Gastrocnemius medialis (tissue), 4 donors: ENCODE measurements at regions not wholly inside any gene's neighbourhood (a gene's known extent, or its start where the extent isn't known, plus 50 kb on each side); places are given as distances from the start of the nearest gene placed in this dataset.
"Not testable (repeated sequence)": the region's sequence is repeated elsewhere in the genome, so short reads cannot be mapped to it uniquely, and the experiment has no call there.

ENCODE experiments used
- ATAC-seq, 2 donors: fragments of 150-250 bp; one replicate each; pipeline ENCODE4 v1.9.1; 2016
- DNase-seq, 2 donors: peaks; one replicate each; pipeline ENCODE4 v3.0.0-alpha.2; 2019
- H3K27ac ChIP-seq, 4 donors: fragments of 200-600 bp; sonication (generic); 1 replicate in 1 of 4; 2 replicates in 3 of 4; pipeline ENCODE4 v1.5.1; 2016 to 2018; ENCODE audit warnings: mild to moderate bottlenecking in 2 of 4, moderate library complexity in 1 of 4
- H3K27me3 ChIP-seq, 3 donors: fragments of 200-600 bp; sonication (generic) in 2 of 3; 1 replicate in 1 of 3; 2 replicates in 2 of 3; pipeline versions ENCODE4 v1.5.1 to v1.6.0; 2016 to 2019; ENCODE audit warnings: mild to moderate bottlenecking in 1 of 3, moderate library complexity in 1 of 3
- H3K36me3 ChIP-seq, 2 donors: fragments of 200-600 bp; sonication (generic) in 1 of 2; one replicate each; pipeline ENCODE4 v1.5.1; 2017 to 2018
- H3K4me1 ChIP-seq, 2 donors: fragments of 200-600 bp; sonication (generic) in 1 of 2; one replicate each; pipeline ENCODE4 v1.5.1; 2016 to 2017; ENCODE audit warnings: mild to moderate bottlenecking in 2 of 2
- H3K4me3 ChIP-seq, 4 donors: fragments of 200-600 bp; sonication (generic) in 3 of 4; 1 replicate in 1 of 4; 2 replicates in 3 of 4; pipeline ENCODE4 v1.5.1; 2016 to 2019; ENCODE audit warnings: mild to moderate bottlenecking in 2 of 4
- H3K9me3 ChIP-seq, 3 donors: fragments of 200-600 bp; sonication (generic) in 2 of 3; 1 replicate in 1 of 3; 2 replicates in 2 of 3; pipeline ENCODE4 v1.5.1; 2016 to 2019
- CTCF ChIP-seq, 5 experiments: fragments of 450-650 bp in 3 of 5; fragments of 200-600 bp in 2 of 5; sonication (generic) in 2 of 5; IDR thresholded peaks in 4 of 5; conservative IDR thresholded peaks in 1 of 5; 1 replicate in 4 of 5; 2 replicates in 1 of 5; pipeline ENCODE4 v1.5.1; 2016 to 2019; ENCODE audit warnings: antibody characterized with exemption in 5 of 5, mild to moderate bottlenecking in 3 of 5, moderate library complexity in 3 of 5
- POLR2A ChIP-seq, 2 donors: fragments of 450-650 bp; IDR thresholded peaks; one replicate each; pipeline ENCODE4 v1.6.1; 2017; ENCODE audit warnings: antibody characterized with exemption in 2 of 2, mild to moderate bottlenecking in 2 of 2, moderate library complexity in 2 of 2
- in situ Hi-C, 4 donors: fragments of 200-750 bp; cut with MboI; loops; one replicate each; pipeline versions ENCODE4 v1.15.0 to v1.8.0; 2017; ENCODE audit warnings: low sequenced_read_pairs in 4 of 4
- intact Hi-C: fragments of 100-400 bp; cut with DNase I; formaldehyde crosslinking; loops from one replicate; pipeline ENCODE4 v1.15.1; 2023; ENCODE audit warnings: low total_unique reads

GRCh38 chr22:33985506-33985905, 65.2 kb upstream of the LARGE1 start:
- Histone ChIP-seq H3K36me3 (no peaks in the 10 kb centered on the region), H3K27ac (no peak overlapping the region), H3K4me1 (no peaks in the 10 kb centered on the region), H3K27me3 (no peaks in the 10 kb centered on the region), H3K9me3 (no peaks in the 10 kb centered on the region), H3K4me3 (no peak overlapping the region)
- no peak for TF ChIP-seq POLR2A (IDR thresholded peaks at IDR 0.05)
- TF ChIP-seq CTCF (IDR thresholded peaks at IDR 0.05 in 4 of 5, conservative IDR thresholded peaks at IDR 0.05 in 1 of 5): no peak
- intact Hi-C loops: no loop called here
- no peak for ATAC-seq
- DNase-seq: no peak
- in situ Hi-C loops: loop anchor here in 1 of 4 donors (10.0 kb wide), 1 partner anchor 59 kb away; no protein-coding TSS in a partner anchor

DNA sequence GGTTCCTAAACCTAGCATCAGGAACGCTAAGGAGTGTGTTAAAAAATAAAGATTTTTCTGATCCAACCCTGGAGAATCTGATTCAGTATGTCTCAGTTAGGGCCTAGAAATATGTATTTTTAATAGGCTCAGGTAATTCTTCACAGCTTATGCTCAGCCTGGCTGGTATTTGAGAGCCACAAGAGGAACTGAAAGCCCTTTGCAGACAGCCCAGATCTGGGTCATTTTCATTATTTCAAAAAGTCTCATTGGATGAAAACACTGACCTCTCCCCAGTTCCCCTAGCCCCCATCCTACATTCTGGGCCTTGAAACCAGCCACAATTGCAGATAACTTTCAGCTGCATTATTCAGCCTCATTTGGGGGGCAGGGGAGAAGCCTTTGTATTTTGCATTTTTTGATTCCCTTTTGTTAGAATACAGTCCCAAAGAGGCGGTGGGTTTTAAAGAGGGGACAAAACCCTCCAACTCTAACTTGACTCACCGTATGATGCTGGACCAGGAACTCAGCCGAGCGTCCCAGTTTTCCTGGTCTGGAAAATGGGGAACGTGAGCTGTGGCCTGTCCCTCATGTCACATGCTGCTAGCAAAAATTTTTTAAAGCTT, 66.0 kb upstream of the LARGE1 start:
- no peak for ATAC-seq
- intact Hi-C loops: no loop called here
- Histone ChIP-seq H3K9me3 (no peaks in the 10 kb centered on the region), H3K4me1 (no peaks in the 10 kb centered on the region), H3K27me3 (no peaks in the 10 kb centered on the region), H3K4me3 (no peak overlapping the region), H3K36me3 (no peaks in the 10 kb centered on the region), H3K27ac (no peak overlapping the region)
- no peak for DNase-seq
- in situ Hi-C loops: loop anchor here in 1 of 4 donors (10.0 kb wide), 1 partner anchor 59 kb away; no protein-coding TSS in a partner anchor
- TF ChIP-seq POLR2A (IDR thresholded peaks at IDR 0.05) (no peak), CTCF (IDR thresholded peaks at IDR 0.05 in 4 of 5, conservative IDR thresholded peaks at IDR 0.05 in 1 of 5) (no peak)

GRCh38 chr22:33986954-33987353, 66.7 kb upstream of the LARGE1 start:
- Histone ChIP-seq H3K4me1 (no peaks in the 10 kb centered on the region), H3K27me3 (no peaks in the 10 kb centered on the region), H3K36me3 (no peaks in the 10 kb centered on the region), H3K4me3 (no peak overlapping the region), H3K27ac (no peak overlapping the region), H3K9me3 (no peaks in the 10 kb centered on the region)
- intact Hi-C loops (no loop called here), in situ Hi-C loops (loop anchor here in 1 of 4 donors (10.0 kb wide), 1 partner anchor 58 kb away; no protein-coding TSS in a partner anchor)
- ATAC-seq (no peak), DNase-seq (no peak)
- no peak for TF ChIP-seq POLR2A (IDR thresholded peaks at IDR 0.05)

DNA sequence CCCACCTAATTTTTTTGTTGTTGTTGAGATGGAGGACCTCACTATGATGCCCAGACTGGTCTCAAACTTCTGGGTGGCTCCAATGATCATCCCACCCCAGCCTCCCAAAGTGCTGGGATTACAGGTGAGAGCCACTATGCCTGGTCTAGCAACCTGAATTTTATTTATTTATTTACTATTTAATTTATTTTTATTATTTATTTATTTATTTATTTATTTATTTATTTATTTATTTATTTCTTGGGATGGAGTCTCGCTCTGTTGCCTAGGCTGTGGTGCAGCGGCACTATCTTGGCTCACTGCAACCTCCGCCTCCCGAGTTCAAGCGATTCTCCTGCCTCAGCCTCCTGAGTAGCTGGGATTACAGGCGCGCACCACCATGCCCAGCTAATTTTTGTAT, 69.0 kb upstream of the LARGE1 start:
- intact Hi-C loops, H3K36me3 ChIP-seq, DNase-seq, H3K27me3 ChIP-seq, ATAC-seq, H3K27ac ChIP-seq, H3K4me1 ChIP-seq, H3K4me3 ChIP-seq, H3K9me3 ChIP-seq: not testable (repeated sequence)
- in situ Hi-C loops: loop anchor here in 1 of 4 donors (10.0 kb wide), 1 partner anchor 56 kb away; no protein-coding TSS in a partner anchor

GRCh38 chr22:33991620-33992019, 71.3 kb upstream of the LARGE1 start:
- intact Hi-C loops: no loop called here
- TF ChIP-seq POLR2A (IDR thresholded peaks at IDR 0.05) (no peak), CTCF (IDR thresholded peaks at IDR 0.05 in 4 of 5, conservative IDR thresholded peaks at IDR 0.05 in 1 of 5) (no peak)
- no peak overlapping the region for H3K27ac ChIP-seq
- H3K4me1 ChIP-seq: no peaks in the 10 kb centered on the region
- H3K36me3 ChIP-seq: no peaks in the 10 kb centered on the region
- DNase-seq (no peak), ATAC-seq (no peak)
- no peak overlapping the region for H3K4me3 ChIP-seq
- no peaks in the 10 kb centered on the region for H3K9me3 ChIP-seq
- in situ Hi-C loops: no loop called here
- no peaks in the 10 kb centered on the region for H3K27me3 ChIP-seq

- in situ Hi-C loops: no loop called here
- intact Hi-C loops: no loop called here
- Histone ChIP-seq H3K4me3 (no peak overlapping the region), H3K27me3 (peaks cover 0 to 3% (median 0%) of the 10 kb centered on the region in 3 donors), H3K4me1 (no peaks in the 10 kb centered on the region), H3K9me3 (peaks cover 0 to 6% (median 0%) of the 10 kb centered on the region in 3 donors), H3K27ac (no peak overlapping the region), H3K36me3 (no peaks in the 10 kb centered on the region)
- DNase-seq: no peak
- ATAC-seq: no peak
- TF ChIP-seq POLR2A (IDR thresholded peaks at IDR 0.05): no peak
- no peak for TF ChIP-seq CTCF (IDR thresholded peaks at IDR 0.05 in 4 of 5, conservative IDR thresholded peaks at IDR 0.05 in 1 of 5)
Measured at GRCh38 chr22:33996824-33997223, 76.5 kb upstream of the LARGE1 start.
